Fibroblast of pulmonary artery (primary cell): ENCODE measurements at regions not wholly inside any gene's neighbourhood (a gene's known extent, or its start where the extent isn't known, plus 50 kb on each side); places are given as distances from the start of the nearest gene placed in this dataset.
"Not testable (repeated sequence)": the region's sequence is repeated elsewhere in the genome, so short reads cannot be mapped to it uniquely, and the experiment has no call there.

Experiments
- DNase-seq: peaks from one replicate; pipeline ENCODE4 v3.0.0-alpha.2; 2010; ENCODE audit warnings: low read depth
- H3K4me3 ChIP-seq: replicated peaks from 2 replicates; pipeline ENCODE4 v1.5.1; 2011; ENCODE audit warnings: low read depth, mild to moderate bottlenecking, control low read depth, low read length, moderate library complexity
- CTCF ChIP-seq: IDR thresholded peaks from 2 replicates; pipeline ENCODE4 v1.5.1; 2011; ENCODE audit warnings: mild to moderate bottlenecking, control low read depth, low read length, inconsistent platforms; ENCODE audit errors: missing control alignments

GRCh38 chr9:12439267-12439666 is 253.9 kb upstream of the TYRP1 start:
- TF ChIP-seq CTCF, result no peak
- no peak for DNase-seq
- H3K4me3 ChIP-seq, result no peak overlapping the region

DNA sequence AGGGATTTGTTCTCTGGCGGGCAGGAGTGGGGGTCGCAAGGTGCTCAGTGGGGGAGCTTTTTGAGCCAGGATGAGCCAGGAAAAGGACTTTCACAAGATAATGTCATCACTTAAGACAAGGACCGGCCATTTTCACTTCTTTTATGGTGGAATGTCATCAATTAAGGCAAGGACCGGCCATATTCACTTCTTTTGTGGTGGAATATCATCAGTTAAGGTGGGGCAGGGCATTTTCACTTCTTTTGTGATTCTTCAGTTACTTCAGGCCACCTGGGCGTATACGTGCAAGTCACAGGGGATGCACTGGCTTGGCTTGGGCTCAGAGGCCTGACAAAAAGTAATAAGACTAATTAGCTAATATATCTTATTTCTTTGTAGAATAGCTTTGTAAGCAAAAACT is 252.1 kb upstream of the TYRP1 start:
- not testable (repeated sequence) for DNase-seq, H3K4me3 ChIP-seq

GRCh38 chr9:12441506-12441905 is 251.7 kb upstream of the TYRP1 start:
- no peak for DNase-seq
- no peak overlapping the region for H3K4me3 ChIP-seq
- no peak for TF ChIP-seq CTCF

- H3K4me3 ChIP-seq, result no peak overlapping the region
- DNase-seq, result no peak
- no peak for TF ChIP-seq CTCF
These were observed 244.9 kb upstream of the TYRP1 start for GRCh38 chr9:12448246-12448645.

DNA sequence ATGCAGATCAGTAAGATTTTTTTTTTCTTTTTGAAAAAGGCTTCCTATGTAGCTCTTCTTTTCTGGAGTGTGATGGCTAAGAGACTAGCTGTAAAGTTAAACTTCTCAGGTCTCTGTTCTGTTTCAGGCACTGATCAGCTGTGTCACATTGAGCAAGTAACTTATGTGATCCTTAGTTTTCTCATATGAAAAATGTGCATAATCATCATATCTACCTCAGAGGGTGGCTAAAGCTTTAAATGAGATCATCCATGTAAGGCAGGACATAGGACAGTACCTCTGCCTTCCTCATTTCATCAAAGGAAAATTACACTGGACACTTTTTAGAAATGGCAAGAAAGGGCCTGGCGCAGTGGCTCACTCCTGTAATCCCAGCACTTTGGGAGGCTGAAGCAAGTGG is 235.9 kb upstream of the TYRP1 start:
- no peak for TF ChIP-seq CTCF
- H3K4me3 ChIP-seq, result no peak overlapping the region
- no peak for DNase-seq

- no peak for TF ChIP-seq CTCF
- H3K4me3 ChIP-seq, result no peak overlapping the region
- DNase-seq, result no peak
These were observed 231.3 kb upstream of the TYRP1 start for GRCh38 chr9:12461763-12462460.

GRCh38 chr9:12462861-12463260 is 230.3 kb upstream of the TYRP1 start:
- H3K4me3 ChIP-seq, result no peak overlapping the region
- no peak for TF ChIP-seq CTCF
- DNase-seq, result no peak

GRCh38 chr9:12463641-12464040 is 229.5 kb upstream of the TYRP1 start:
- TF ChIP-seq CTCF, result no peak
- no peak for DNase-seq
- no peak overlapping the region for H3K4me3 ChIP-seq
